ENCODE measurements at regions not wholly inside any gene's neighbourhood (a gene's known extent, or its start where the extent isn't known, plus 50 kb on each side); places are given as distances from the start of the nearest gene placed in this dataset.

DNA sequence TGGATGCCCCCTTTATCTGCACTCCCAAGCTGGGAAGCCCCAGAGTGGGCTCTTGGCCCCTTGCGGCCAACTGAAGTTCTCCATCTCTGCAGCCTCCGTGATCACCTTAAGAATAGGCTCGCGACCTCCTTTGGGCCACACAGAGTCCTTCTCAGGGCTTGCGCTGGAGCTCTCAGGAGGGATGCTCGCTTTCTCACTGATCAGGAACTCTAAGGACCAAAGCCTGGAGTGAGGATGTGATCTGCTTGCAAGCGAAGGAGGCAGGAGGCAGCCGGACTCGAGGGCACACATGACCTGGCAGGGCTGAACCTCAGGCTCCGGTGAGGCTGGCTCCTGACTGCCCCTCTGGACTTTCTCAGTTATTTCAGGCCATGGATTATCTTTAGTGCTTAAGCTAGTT lies 192.1 kb upstream of the MKI67 start:
- no TSS peak for BruUV-seq (replicated peaks)
- Histone ChIP-seq H3K9me1 (replicated peaks; ENCODE audit: control insufficient read depth, extremely low read depth, insufficient read depth, low read length) (no peaks in the 10 kb centered on the region), H3K27ac (ENCODE audit: insufficient read depth, low read depth, low read length) (no peak overlapping the region), H3K79me2 (ENCODE audit: control insufficient read depth, insufficient read depth, low read length) (no peaks in the 10 kb centered on the region), H4K20me1 (replicated peaks; ENCODE audit: control insufficient read depth, extremely low read depth, insufficient read depth, low read length) (no peaks in the 10 kb centered on the region), H2AFZ (ENCODE audit: low read depth, low read length) (no peak overlapping the region), H3K4me1 (ENCODE audit: control insufficient read depth, extremely low read depth, insufficient read depth, low read length) (no peaks in the 10 kb centered on the region), H3K9ac (replicated peaks; ENCODE audit: extremely low read depth, insufficient read depth, low read length) (no peak overlapping the region), H3K4me2 (ENCODE audit: insufficient read depth, low read length) (no peak overlapping the region), H3K27me3 (ENCODE audit: control insufficient read depth in 2 of 2, insufficient read depth in 2 of 2, low read length in 2 of 2) (no peaks in the 10 kb centered on the region), H3K9me3 (replicated peaks; ENCODE audit: control insufficient read depth, insufficient read depth, low read length) (no peaks in the 10 kb centered on the region), H3K4me3 (replicated peaks in 1 of 3; ENCODE audit: insufficient read depth in 1 of 3, low read depth in 1 of 3, low read length in 3 of 3) (no peak overlapping the region), H3K36me3 (ENCODE audit: control insufficient read depth in 2 of 2, extremely low read depth in 1 of 2, insufficient read depth in 2 of 2, low read length in 2 of 2) (no peaks in the 10 kb centered on the region)
- ChIA-PET CTCF (no interaction called here), POLR2A (no interaction called here)
- DNase-seq (ENCODE audit: low read depth, low spot score) (no peak), FAIRE-seq (no peak)
- TF ChIP-seq JUN (IDR thresholded peaks at IDR 0.05; ENCODE audit: borderline replicate concordance, insufficient read depth, insufficient read length, low read depth) (no peak), EZH2 (IDR thresholded peaks at IDR 0.05; ENCODE audit: borderline replicate concordance, low read depth, low read length, severe bottlenecking) (no peak), GATA2 (IDR thresholded peaks at IDR 0.05; ENCODE audit: insufficient read depth, insufficient read length, low read depth, low read length) (no peak), POLR2AphosphoS5 (IDR thresholded peaks at IDR 0.05; ENCODE audit: insufficient read depth, low read depth, low read length) (no peak), MYC (IDR thresholded peaks at IDR 0.05; ENCODE audit: low read depth, low read length) (no peak), POLR2A (IDR thresholded peaks at IDR 0.05; ENCODE audit: low read depth, low read length) (no peak), FOS (IDR thresholded peaks at IDR 0.05; ENCODE audit: borderline replicate concordance, insufficient read depth, low read length) (no peak)
- TF ChIP-seq, protein P1, sequence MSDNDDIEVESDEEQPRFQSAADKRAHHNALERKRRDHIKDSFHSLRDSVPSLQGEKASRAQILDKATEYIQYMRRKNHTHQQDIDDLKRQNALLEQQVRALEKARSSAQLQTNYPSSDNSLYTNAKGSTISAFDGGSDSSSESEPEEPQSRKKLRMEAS (IDR thresholded peaks at IDR 0.05; ENCODE audit: insufficient read depth, insufficient read length), result no peak
- TF ChIP-seq, protein P2, sequence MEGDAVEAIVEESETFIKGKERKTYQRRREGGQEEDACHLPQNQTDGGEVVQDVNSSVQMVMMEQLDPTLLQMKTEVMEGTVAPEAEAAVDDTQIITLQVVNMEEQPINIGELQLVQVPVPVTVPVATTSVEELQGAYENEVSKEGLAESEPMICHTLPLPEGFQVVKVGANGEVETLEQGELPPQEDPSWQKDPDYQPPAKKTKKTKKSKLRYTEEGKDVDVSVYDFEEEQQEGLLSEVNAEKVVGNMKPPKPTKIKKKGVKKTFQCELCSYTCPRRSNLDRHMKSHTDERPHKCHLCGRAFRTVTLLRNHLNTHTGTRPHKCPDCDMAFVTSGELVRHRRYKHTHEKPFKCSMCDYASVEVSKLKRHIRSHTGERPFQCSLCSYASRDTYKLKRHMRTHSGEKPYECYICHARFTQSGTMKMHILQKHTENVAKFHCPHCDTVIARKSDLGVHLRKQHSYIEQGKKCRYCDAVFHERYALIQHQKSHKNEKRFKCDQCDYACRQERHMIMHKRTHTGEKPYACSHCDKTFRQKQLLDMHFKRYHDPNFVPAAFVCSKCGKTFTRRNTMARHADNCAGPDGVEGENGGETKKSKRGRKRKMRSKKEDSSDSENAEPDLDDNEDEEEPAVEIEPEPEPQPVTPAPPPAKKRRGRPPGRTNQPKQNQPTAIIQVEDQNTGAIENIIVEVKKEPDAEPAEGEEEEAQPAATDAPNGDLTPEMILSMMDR (IDR thresholded peaks at IDR 0.05; ENCODE audit: extremely low read depth in 1 of 2, insufficient read depth in 1 of 2, low read depth in 1 of 2, low read length in 2 of 2), result no peak
- intact Hi-C loops (cut with micrococcal nuclease), result no loop called here
- dilution Hi-C loops (cut with MboI; ENCODE audit: extremely low pct_ligation_motif_present, low sequenced_read_pairs), result no loop called here
